Astrocyte (in vitro differentiated cells and primary cell): ENCODE measurements at regions not wholly inside any gene's neighbourhood (a gene's known extent, or its start where the extent isn't known, plus 50 kb on each side); places are given as distances from the start of the nearest gene placed in this dataset.

Experiments
- EZH2 ChIP-seq: IDR thresholded peaks from 2 replicates; pipeline ENCODE4 v1.6.1; 2012; ENCODE audit warnings: mild to moderate bottlenecking, low read length, inconsistent platforms; ENCODE audit not compliant: insufficient read depth
- TF ChIP-seq, protein P1 (sequence below): IDR thresholded peaks from 2 replicates; pipeline ENCODE4 v1.5.1; 2011; ENCODE audit warnings: low read depth, mild to moderate bottlenecking, inconsistent platforms, low read length, moderate library complexity; ENCODE audit not compliant: insufficient read depth

GRCh38 chr16:7218936-7219335 lies 113.7 kb upstream of the RBFOX1 start:
- TF ChIP-seq, protein P1, sequence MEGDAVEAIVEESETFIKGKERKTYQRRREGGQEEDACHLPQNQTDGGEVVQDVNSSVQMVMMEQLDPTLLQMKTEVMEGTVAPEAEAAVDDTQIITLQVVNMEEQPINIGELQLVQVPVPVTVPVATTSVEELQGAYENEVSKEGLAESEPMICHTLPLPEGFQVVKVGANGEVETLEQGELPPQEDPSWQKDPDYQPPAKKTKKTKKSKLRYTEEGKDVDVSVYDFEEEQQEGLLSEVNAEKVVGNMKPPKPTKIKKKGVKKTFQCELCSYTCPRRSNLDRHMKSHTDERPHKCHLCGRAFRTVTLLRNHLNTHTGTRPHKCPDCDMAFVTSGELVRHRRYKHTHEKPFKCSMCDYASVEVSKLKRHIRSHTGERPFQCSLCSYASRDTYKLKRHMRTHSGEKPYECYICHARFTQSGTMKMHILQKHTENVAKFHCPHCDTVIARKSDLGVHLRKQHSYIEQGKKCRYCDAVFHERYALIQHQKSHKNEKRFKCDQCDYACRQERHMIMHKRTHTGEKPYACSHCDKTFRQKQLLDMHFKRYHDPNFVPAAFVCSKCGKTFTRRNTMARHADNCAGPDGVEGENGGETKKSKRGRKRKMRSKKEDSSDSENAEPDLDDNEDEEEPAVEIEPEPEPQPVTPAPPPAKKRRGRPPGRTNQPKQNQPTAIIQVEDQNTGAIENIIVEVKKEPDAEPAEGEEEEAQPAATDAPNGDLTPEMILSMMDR, result no peak
- TF ChIP-seq EZH2, result no peak
